HCT116 (cell line): ENCODE measurements at regions not wholly inside any gene's neighbourhood (a gene's known extent, or its start where the extent isn't known, plus 50 kb on each side); places are given as distances from the start of the nearest gene placed in this dataset.
A peak's percentile ranks its signal among the peaks of the same experiment; 100 is the strongest.
"Not testable (repeated sequence)": the region's sequence is repeated elsewhere in the genome, so short reads cannot be mapped to it uniquely, and the experiment has no call there.

Source experiments
- ATAC-seq: fragments of 200-7000 bp; cut with Tn5 transposase; 2 replicates; pipeline ENCODE4 v1.9.1; 2020; ENCODE audit warnings: mild to moderate bottlenecking, moderate library complexity
- BruUV-seq: library from RNA; stranded (reverse); fragments of 400-500 nt; replicated peaks from 2 replicates; lab custom pipeline; 2021; lab: Mats Ljungman, UMichigan
- CTCF ChIA-PET: fragments of 300-600 bp; sonication (Branson Sonifier 250); formaldehyde crosslinking; loops from one replicate; lab custom pipeline; 2021; ENCODE audit warnings: antibody characterized with exemption; lab: Charles Lee
- POLR2A ChIA-PET: fragments of 300-600, 350-600 bp; sonication (Branson Sonifier 250); formaldehyde crosslinking; loops from one replicate; lab custom pipeline; 2021; ENCODE audit warnings: antibody characterized with exemption; lab: Charles Lee
- RAD21 ChIA-PET, 2 experiments: fragments of 300-600 bp; sonication (Branson Sonifier 250); formaldehyde crosslinking; loops; one replicate each; lab custom pipeline; 2023; ENCODE audit warnings: low total read pairs in 2 of 2; ENCODE audit not compliant: uncharacterized antibody in 2 of 2, unreplicated experiment in 2 of 2, low non-redundant PET in 1 of 2; lab: Charles Lee
- DNase-seq: peaks from one replicate; pipeline ENCODE4 v3.0.0-alpha.2; 2010; ENCODE audit warnings: low read depth, low spot score
- H2AFZ ChIP-seq: fragments of 200-600 bp; shearing (Covaris generic), sonication (generic); 2 replicates; pipeline ENCODE4 v1.6.1; 2017; ENCODE audit warnings: low read depth, mixed run types, mixed read lengths, antibody characterized with exemption, low read length; ENCODE audit not compliant: poor library complexity, severe bottlenecking
- H3K27ac ChIP-seq: 2 replicates; pipeline ENCODE4 v1.5.1; 2012; ENCODE audit warnings: low read depth, low read length
- H3K27me3 ChIP-seq: fragments of 200-600 bp; sonication (generic); 2 replicates; pipeline ENCODE4 v1.6.1; 2016; ENCODE audit warnings: mixed run types, low read length, mixed read lengths; ENCODE audit not compliant: insufficient read depth
- H3K36me3 ChIP-seq, 2 experiments: fragments of 200-500 bp in 1 of 2; fragments of 200-600 bp in 1 of 2; sonication (Bioruptor generic) in 1 of 2; sonication (generic) in 1 of 2; 2 replicates each; pipeline versions ENCODE4 v1.5.1 to v1.6.1; 2014 to 2016; ENCODE audit warnings: low read length in 2 of 2, inconsistent platforms in 1 of 2, mixed read lengths in 1 of 2, mixed run types in 1 of 2; ENCODE audit not compliant: insufficient read depth in 2 of 2, control insufficient read depth in 1 of 2
- H3K4me1 ChIP-seq, 2 experiments: fragments of 200-600 bp in 1 of 2; sonication (generic) in 1 of 2; 2 replicates each; pipeline versions ENCODE4 v1.5.1 to v1.6.1; 2012 to 2017; ENCODE audit warnings: low read length in 2 of 2, inconsistent platforms in 1 of 2, mild to moderate bottlenecking in 1 of 2, mixed read lengths in 1 of 2, mixed run types in 1 of 2, moderate library complexity in 1 of 2; ENCODE audit not compliant: insufficient read depth in 2 of 2, control insufficient read depth in 1 of 2
- H3K4me2 ChIP-seq: fragments of 200-600 bp; sonication (generic); 2 replicates; pipeline ENCODE4 v1.6.1; 2017; ENCODE audit warnings: mixed run types, low read length, mixed read lengths
- H3K4me3 ChIP-seq, 2 experiments: fragments of 200-600 bp in 1 of 2; sonication (generic) in 1 of 2; replicated peaks in 1 of 2; 2 replicates each; pipeline ENCODE4 v1.5.1; 2011 to 2016; ENCODE audit warnings: low read length in 2 of 2, control low read depth in 1 of 2, low read depth in 1 of 2, mild to moderate bottlenecking in 1 of 2, mixed read lengths in 1 of 2, mixed run types in 1 of 2
- H3K79me2 ChIP-seq: fragments of 200-600 bp; sonication (generic); 2 replicates; pipeline ENCODE4 v1.6.1; 2017; ENCODE audit warnings: mild to moderate bottlenecking, mixed run types, low read length, moderate library complexity, mixed read lengths; ENCODE audit not compliant: insufficient read depth
- H3K9ac ChIP-seq: fragments of 200-600 bp; sonication (generic); 2 replicates; pipeline ENCODE4 v1.6.1; 2016; ENCODE audit warnings: low read length, mixed read lengths
- H3K9me2 ChIP-seq: fragments of 200-600 bp; sonication (generic), shearing (Covaris generic); 2 replicates; pipeline ENCODE4 v1.6.1; 2017; ENCODE audit warnings: mixed run types, mild to moderate bottlenecking, moderate library complexity; ENCODE audit not compliant: insufficient read depth
- H3K9me3 ChIP-seq, 2 experiments: fragments of 200-500 bp in 1 of 2; fragments of 200-600 bp in 1 of 2; sonication (Bioruptor generic) in 1 of 2; sonication (generic) in 1 of 2; 2 replicates each; pipeline ENCODE4 v1.6.1; 2014 to 2017; ENCODE audit warnings: low read length in 2 of 2, mixed read lengths in 2 of 2, inconsistent platforms in 1 of 2, low read depth in 1 of 2, mild to moderate bottlenecking in 1 of 2, mixed run types in 1 of 2, moderate library complexity in 1 of 2; ENCODE audit not compliant: control insufficient read depth in 1 of 2, insufficient read depth in 1 of 2
- H4K20me1 ChIP-seq: fragments of 200-600 bp; sonication (generic), shearing (Covaris generic); 2 replicates; pipeline ENCODE4 v1.6.1; 2017; ENCODE audit warnings: mixed run types, mild to moderate bottlenecking, moderate library complexity; ENCODE audit not compliant: insufficient read depth
- CBX3 ChIP-seq: IDR thresholded peaks from 2 replicates; pipeline ENCODE4 v1.6.1; 2012; ENCODE audit warnings: low read depth
- CEBPB ChIP-seq: IDR thresholded peaks from 2 replicates; pipeline ENCODE4 v1.6.1; 2012; ENCODE audit warnings: low read depth
- EGR1 ChIP-seq: IDR thresholded peaks from 2 replicates; pipeline ENCODE4 v1.6.1; 2012; ENCODE audit warnings: low read depth
- ELF1 ChIP-seq: IDR thresholded peaks from 2 replicates; pipeline ENCODE4 v1.6.1; 2012; ENCODE audit warnings: low read depth, borderline replicate concordance
- FOSL1 ChIP-seq: IDR thresholded peaks from 2 replicates; pipeline ENCODE4 v1.6.1; 2012; ENCODE audit warnings: low read depth
- JUND ChIP-seq: IDR thresholded peaks from 2 replicates; pipeline ENCODE4 v1.6.1; 2012
- POLR2A ChIP-seq: IDR thresholded peaks from 2 replicates; pipeline ENCODE4 v1.7.0; 2011; ENCODE audit warnings: borderline replicate concordance; ENCODE audit not compliant: insufficient read depth, insufficient read length; ENCODE audit errors: extremely low read depth
- RAD21 ChIP-seq: IDR thresholded peaks from 2 replicates; pipeline ENCODE4 v1.6.1; 2012; ENCODE audit warnings: low read depth, mild to moderate bottlenecking
- SIN3A ChIP-seq: IDR thresholded peaks from 2 replicates; pipeline ENCODE4 v1.6.1; 2012; ENCODE audit warnings: low read depth
- SP1 ChIP-seq: IDR thresholded peaks from 2 replicates; pipeline ENCODE4 v1.6.1; 2012; ENCODE audit warnings: low read depth
- SRF ChIP-seq: IDR thresholded peaks from 2 replicates; pipeline ENCODE4 v1.6.1; 2012; ENCODE audit warnings: low read depth
- ZFX ChIP-seq: fragments of 450-650 bp; IDR thresholded peaks from 2 replicates; pipeline ENCODE4 v1.6.1; 2017
- ZNF274 ChIP-seq: fragments of 200-500 bp; sonication (Bioruptor generic); IDR thresholded peaks from 2 replicates; pipeline ENCODE4 v1.6.1; 2014; ENCODE audit warnings: mild to moderate bottlenecking, low read depth, low read length, inconsistent platforms
- intact Hi-C: fragments of 100-400 bp; cut with micrococcal nuclease; formaldehyde crosslinking; loops from 2 replicates; pipeline ENCODE4 v1.10.0; 2022
- TF ChIP-seq, protein P1 (sequence below): IDR thresholded peaks from 2 replicates; pipeline ENCODE4 v1.6.1; 2012
- TF ChIP-seq, protein P2 (sequence below), 3 experiments: fragments of 200-600 bp in 1 of 3; sonication (generic) in 1 of 3; IDR thresholded peaks in 2 of 3; conservative IDR thresholded peaks in 1 of 3; 2 replicates each; pipeline ENCODE4 v1.5.1; 2012 to 2017; ENCODE audit warnings: low read depth in 2 of 3, low read length in 2 of 3, antibody characterized with exemption in 1 of 3, borderline replicate concordance in 1 of 3, control low read depth in 1 of 3, mild to moderate bottlenecking in 1 of 3, mixed read lengths in 1 of 3, mixed run types in 1 of 3, moderate library complexity in 1 of 3; ENCODE audit not compliant: insufficient read depth in 1 of 3

- ChIA-PET RAD21 (no interaction called here), POLR2A (no interaction called here), CTCF (interaction anchor here (1.8 kb wide), 1 partner anchor 14 kb away, joined by 8 read pairs; no protein-coding TSS in a partner anchor)
- H2AFZ ChIP-seq = no peak overlapping the region
- H3K4me3 ChIP-seq = no peak overlapping the region
- H3K9ac ChIP-seq = no peak overlapping the region
- intact Hi-C loops = no loop called here
- no peaks in the 10 kb centered on the region for H3K36me3 ChIP-seq
- no peaks in the 10 kb centered on the region for H3K9me2 ChIP-seq
- no peaks in the 10 kb centered on the region for H3K9me3 ChIP-seq
- TF ChIP-seq ZFX (no peak), FOSL1 (peak; percentile 41; the same call in 1 of the 2 replicates), JUND (0 out of 2 replicates have a peak, but pooled peaks have one; percentile 35)
- peak; percentile 27 for DNase-seq
- H3K4me2 ChIP-seq = peak overlapping the region; percentile 29; the same call in 1 of the 2 replicates
- H3K79me2 ChIP-seq = no peaks in the 10 kb centered on the region
- peak; percentile 66 for ATAC-seq
- no TSS peak for BruUV-seq
- peaks cover 0 to 9% of the 10 kb centered on the region in 2 experiments; a peak in 3 of 4 replicates for H3K4me1 ChIP-seq
- no peaks in the 10 kb centered on the region for H4K20me1 ChIP-seq
- H3K27ac ChIP-seq = no peak overlapping the region
- no peaks in the 10 kb centered on the region for H3K27me3 ChIP-seq
Observed at GRCh38 chr1:101371259-101371658, 134.4 kb downstream of the S1PR1 start.

- Histone ChIP-seq H2AFZ (no peak overlapping the region), H3K27ac (no peak overlapping the region), H3K4me2 (no peak overlapping the region), H3K4me3 (no peak overlapping the region), H3K9me3 (no peaks in the 10 kb centered on the region), H3K36me3 (no peaks in the 10 kb centered on the region), H4K20me1 (no peaks in the 10 kb centered on the region), H3K27me3 (no peaks in the 10 kb centered on the region), H3K79me2 (no peaks in the 10 kb centered on the region), H3K9ac (no peak overlapping the region), H3K9me2 (no peaks in the 10 kb centered on the region), H3K4me1 (peaks cover 0 to 9% of the 10 kb centered on the region in 2 experiments; a peak in 3 of 4 replicates)
- CTCF ChIA-PET = no interaction called here
- RAD21 ChIA-PET = no interaction called here
- DNase-seq (no peak), ATAC-seq (no peak)
- no peak for TF ChIP-seq CBX3
- TF ChIP-seq, protein P1, sequence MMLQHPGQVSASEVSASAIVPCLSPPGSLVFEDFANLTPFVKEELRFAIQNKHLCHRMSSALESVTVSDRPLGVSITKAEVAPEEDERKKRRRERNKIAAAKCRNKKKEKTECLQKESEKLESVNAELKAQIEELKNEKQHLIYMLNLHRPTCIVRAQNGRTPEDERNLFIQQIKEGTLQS = no peak
- TF ChIP-seq, protein P2, sequence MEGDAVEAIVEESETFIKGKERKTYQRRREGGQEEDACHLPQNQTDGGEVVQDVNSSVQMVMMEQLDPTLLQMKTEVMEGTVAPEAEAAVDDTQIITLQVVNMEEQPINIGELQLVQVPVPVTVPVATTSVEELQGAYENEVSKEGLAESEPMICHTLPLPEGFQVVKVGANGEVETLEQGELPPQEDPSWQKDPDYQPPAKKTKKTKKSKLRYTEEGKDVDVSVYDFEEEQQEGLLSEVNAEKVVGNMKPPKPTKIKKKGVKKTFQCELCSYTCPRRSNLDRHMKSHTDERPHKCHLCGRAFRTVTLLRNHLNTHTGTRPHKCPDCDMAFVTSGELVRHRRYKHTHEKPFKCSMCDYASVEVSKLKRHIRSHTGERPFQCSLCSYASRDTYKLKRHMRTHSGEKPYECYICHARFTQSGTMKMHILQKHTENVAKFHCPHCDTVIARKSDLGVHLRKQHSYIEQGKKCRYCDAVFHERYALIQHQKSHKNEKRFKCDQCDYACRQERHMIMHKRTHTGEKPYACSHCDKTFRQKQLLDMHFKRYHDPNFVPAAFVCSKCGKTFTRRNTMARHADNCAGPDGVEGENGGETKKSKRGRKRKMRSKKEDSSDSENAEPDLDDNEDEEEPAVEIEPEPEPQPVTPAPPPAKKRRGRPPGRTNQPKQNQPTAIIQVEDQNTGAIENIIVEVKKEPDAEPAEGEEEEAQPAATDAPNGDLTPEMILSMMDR (IDR thresholded peaks at IDR 0.05 in 2 of 3, conservative IDR thresholded peaks at IDR 0.05 in 1 of 3; ENCODE audit: borderline replicate concordance in 1 of 3, insufficient read depth in 1 of 3, low read depth in 2 of 3, low read length in 2 of 3) = no peak
- no peak for TF ChIP-seq FOSL1
- no peak for TF ChIP-seq ZNF274
- no peak for TF ChIP-seq RAD21
- no peak for TF ChIP-seq EGR1
- TF ChIP-seq SIN3A = no peak
- no peak for TF ChIP-seq CEBPB
- TF ChIP-seq ELF1 = no peak
- TF ChIP-seq SRF = no peak
- no peak for TF ChIP-seq JUND
- TF ChIP-seq SP1 = no peak
- TF ChIP-seq POLR2A = no peak
- POLR2A ChIA-PET = no interaction called here
- intact Hi-C loops = no loop called here
- no TSS peak for BruUV-seq
Observed at GRCh38 chr1:101373570-101373969, 136.8 kb downstream of the S1PR1 start.

DNA sequence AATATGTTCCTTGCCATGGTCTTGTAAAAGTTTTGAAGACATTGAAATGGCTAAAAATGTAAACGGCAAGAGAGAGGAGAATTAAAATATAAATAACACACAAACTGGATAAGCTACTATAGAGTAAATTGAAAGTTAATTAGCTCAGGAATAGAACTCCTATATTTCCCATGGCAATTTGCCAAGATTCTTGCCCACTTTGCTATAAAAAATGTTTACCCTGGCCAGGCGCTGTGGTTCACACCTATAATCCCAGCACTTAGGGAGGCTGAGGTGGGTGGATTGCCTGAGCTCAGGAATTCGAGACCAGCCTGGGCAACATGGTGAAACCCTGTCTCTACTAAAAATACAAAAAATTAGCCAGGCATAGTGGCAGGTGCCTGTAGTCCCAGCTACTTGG is 138.6 kb downstream of the S1PR1 start:
- H3K9ac ChIP-seq, H4K20me1 ChIP-seq, ATAC-seq, H3K4me1 ChIP-seq, H3K27me3 ChIP-seq, H3K79me2 ChIP-seq, RAD21 ChIA-PET, H3K27ac ChIP-seq, H3K36me3 ChIP-seq, H3K9me3 ChIP-seq, DNase-seq, H3K9me2 ChIP-seq, BruUV-seq, H3K4me3 ChIP-seq, H3K4me2 ChIP-seq, H2AFZ ChIP-seq, CTCF ChIA-PET, intact Hi-C loops: not testable (repeated sequence)
- POLR2A ChIA-PET = interaction anchor here (0.6 kb wide), 1 partner anchor 56 kb away, joined by 4 read pairs; no protein-coding TSS in a partner anchor
